ENCODE measurements at regions not wholly inside any gene's neighbourhood (a gene's known extent, or its start where the extent isn't known, plus 50 kb on each side); places are given as distances from the start of the nearest gene placed in this dataset.

DNA sequence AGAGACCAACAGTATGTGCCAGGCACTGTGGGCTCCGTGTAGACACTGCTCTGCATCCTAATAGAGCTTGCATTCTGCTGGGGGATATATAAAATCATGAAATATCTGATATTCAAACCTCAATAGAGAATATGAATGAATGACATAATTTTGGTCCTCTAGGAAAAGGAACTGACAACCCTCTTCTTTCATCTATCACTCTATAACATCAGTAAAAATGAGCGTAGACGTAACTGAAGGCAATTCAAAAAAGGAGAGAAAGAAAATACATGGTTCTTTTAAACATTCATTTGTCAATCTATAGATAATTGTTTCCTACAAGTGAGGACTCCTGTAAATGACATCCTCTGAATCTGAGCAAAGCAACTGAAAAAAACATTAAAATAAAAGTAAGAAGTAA is 607.4 kb upstream of the LRRN3 start:
- TF ChIP-seq, protein P1, sequence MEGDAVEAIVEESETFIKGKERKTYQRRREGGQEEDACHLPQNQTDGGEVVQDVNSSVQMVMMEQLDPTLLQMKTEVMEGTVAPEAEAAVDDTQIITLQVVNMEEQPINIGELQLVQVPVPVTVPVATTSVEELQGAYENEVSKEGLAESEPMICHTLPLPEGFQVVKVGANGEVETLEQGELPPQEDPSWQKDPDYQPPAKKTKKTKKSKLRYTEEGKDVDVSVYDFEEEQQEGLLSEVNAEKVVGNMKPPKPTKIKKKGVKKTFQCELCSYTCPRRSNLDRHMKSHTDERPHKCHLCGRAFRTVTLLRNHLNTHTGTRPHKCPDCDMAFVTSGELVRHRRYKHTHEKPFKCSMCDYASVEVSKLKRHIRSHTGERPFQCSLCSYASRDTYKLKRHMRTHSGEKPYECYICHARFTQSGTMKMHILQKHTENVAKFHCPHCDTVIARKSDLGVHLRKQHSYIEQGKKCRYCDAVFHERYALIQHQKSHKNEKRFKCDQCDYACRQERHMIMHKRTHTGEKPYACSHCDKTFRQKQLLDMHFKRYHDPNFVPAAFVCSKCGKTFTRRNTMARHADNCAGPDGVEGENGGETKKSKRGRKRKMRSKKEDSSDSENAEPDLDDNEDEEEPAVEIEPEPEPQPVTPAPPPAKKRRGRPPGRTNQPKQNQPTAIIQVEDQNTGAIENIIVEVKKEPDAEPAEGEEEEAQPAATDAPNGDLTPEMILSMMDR (IDR thresholded peaks at IDR 0.05): no peak
- no peak for TF ChIP-seq POLR2A (IDR thresholded peaks at IDR 0.05)

All from right lobe of liver (tissue), 4 donors.